Mammary epithelial cell (primary cell): ENCODE measurements at regions not wholly inside any gene's neighbourhood (a gene's known extent, or its start where the extent isn't known, plus 50 kb on each side); places are given as distances from the start of the nearest gene placed in this dataset.

Experiments used
- EZH2 ChIP-seq: IDR thresholded peaks from 2 replicates; pipeline ENCODE4 v1.6.1; 2012; ENCODE audit warnings: low read length, inconsistent platforms, borderline replicate concordance
- TF ChIP-seq, protein P1 (sequence below), 2 donors: IDR thresholded peaks in 1 of 2; conservative IDR thresholded peaks in 1 of 2; 2 replicates each; pipeline ENCODE4 v1.5.1; 2011 to 2012; ENCODE audit warnings: inconsistent platforms in 2 of 2, low read length in 2 of 2, mild to moderate bottlenecking in 2 of 2, control low read depth in 1 of 2, low read depth in 1 of 2; ENCODE audit not compliant: insufficient read depth in 1 of 2; ENCODE audit errors: extremely low read depth in 1 of 2

- no peak for TF ChIP-seq EZH2
- TF ChIP-seq, protein P1, sequence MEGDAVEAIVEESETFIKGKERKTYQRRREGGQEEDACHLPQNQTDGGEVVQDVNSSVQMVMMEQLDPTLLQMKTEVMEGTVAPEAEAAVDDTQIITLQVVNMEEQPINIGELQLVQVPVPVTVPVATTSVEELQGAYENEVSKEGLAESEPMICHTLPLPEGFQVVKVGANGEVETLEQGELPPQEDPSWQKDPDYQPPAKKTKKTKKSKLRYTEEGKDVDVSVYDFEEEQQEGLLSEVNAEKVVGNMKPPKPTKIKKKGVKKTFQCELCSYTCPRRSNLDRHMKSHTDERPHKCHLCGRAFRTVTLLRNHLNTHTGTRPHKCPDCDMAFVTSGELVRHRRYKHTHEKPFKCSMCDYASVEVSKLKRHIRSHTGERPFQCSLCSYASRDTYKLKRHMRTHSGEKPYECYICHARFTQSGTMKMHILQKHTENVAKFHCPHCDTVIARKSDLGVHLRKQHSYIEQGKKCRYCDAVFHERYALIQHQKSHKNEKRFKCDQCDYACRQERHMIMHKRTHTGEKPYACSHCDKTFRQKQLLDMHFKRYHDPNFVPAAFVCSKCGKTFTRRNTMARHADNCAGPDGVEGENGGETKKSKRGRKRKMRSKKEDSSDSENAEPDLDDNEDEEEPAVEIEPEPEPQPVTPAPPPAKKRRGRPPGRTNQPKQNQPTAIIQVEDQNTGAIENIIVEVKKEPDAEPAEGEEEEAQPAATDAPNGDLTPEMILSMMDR (conservative IDR thresholded peaks at IDR 0.05 in 1 of 2, IDR thresholded peaks at IDR 0.05 in 1 of 2; ENCODE audit: extremely low read depth in 1 of 2, insufficient read depth in 1 of 2, low read depth in 1 of 2, low read length in 2 of 2): no peak
Measured at GRCh38 chr5:74392711-74393351, 247.7 kb downstream of the ENC1 start.
